DMS79 (cell line): ENCODE measurements at regions not wholly inside any gene's neighbourhood (a gene's known extent, or its start where the extent isn't known, plus 50 kb on each side); places are given as distances from the start of the nearest gene placed in this dataset.
"Not testable (repeated sequence)": the region's sequence is repeated elsewhere in the genome, so short reads cannot be mapped to it uniquely, and the experiment has no call there.

Experiments used
- DNase-seq: peaks from one replicate; lab custom pipeline; 2025; lab: John Stamatoyannopoulos, UW

GRCh38 chr5:35561396-35561795 is 56.3 kb upstream of the SPEF2 start:
- DNase-seq = no peak

GRCh38 chr5:35557748-35558147 is 59.9 kb upstream of the SPEF2 start:
- DNase-seq = no peak

- no peak for DNase-seq
Measured at GRCh38 chr5:35557199-35557598, 60.5 kb upstream of the SPEF2 start.

- DNase-seq = no peak
Measured at GRCh38 chr5:35554016-35554415, 63.6 kb upstream of the SPEF2 start.

- no peak for DNase-seq
Measured at GRCh38 chr5:35545190-35545589, 72.5 kb upstream of the SPEF2 start.

- no peak for DNase-seq
Measured at GRCh38 chr5:35543408-35543807, 74.3 kb upstream of the SPEF2 start.

- no peak for DNase-seq
Measured at GRCh38 chr5:35540002-35540401, 77.7 kb upstream of the SPEF2 start.

GRCh38 chr5:35538198-35538931 is 79.3 kb upstream of the SPEF2 start:
- DNase-seq = no peak

DNA sequence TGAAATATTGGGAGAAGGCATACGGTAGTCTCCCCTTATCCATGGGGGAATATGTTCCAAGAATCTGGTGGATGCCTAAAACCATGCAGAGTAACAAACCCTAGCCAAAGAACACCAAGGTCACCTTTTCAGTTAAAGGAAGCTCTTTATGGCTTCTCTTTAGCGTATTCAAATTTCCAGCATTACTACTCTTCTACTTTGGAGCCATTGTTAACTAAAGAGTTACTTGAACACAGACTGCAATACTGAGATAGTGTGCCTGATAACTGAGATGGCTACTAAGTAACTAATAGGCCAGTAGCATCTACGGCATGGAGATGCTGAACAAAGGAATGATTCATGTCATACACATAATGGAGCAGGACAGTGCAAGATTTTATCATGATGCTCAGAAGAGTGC is 84.5 kb upstream of the SPEF2 start:
- DNase-seq = no peak

DNA sequence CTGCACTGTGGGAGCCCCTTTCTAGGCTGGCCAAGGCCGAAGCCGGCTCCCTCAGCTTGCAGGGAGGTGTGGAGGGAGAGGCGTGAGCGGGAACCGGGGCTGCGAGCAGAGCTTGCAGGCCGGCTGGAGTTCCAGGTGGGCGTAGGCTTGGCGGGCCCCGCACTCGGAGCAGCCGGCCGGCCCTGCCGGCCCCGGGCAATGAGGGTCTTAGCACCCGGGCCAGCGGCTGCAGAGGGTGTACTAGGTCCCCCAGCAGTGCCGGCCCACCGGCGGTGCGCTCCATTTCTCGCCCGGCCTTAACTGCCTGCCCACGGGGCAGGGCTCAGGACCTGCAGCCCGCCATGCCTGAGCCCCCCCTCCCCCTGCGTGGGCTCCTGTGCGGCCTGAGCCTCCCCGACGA is 86.1 kb upstream of the SPEF2 start:
- not testable (repeated sequence) for DNase-seq

GRCh38 chr5:35518104-35518503 is 99.6 kb upstream of the SPEF2 start:
- no peak for DNase-seq

DNA sequence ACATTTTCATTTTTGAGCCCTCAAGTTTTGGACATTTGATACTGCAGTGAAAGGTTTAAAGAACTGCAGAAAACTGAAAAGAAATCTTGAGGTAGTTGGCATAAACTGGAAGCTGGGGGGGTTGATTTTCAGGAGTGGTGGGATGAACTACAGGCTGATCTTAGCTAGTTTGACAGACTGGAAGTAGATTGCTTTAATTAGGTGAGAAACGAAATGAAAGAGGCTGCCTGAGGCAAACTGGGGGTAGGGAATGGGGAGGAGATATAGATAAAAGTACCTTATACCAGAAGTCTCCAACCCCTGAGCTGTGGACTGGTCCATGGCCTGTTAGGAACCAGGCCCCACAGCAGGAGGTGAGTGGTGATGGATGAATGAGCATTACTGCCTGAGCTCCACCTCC is 101.4 kb upstream of the SPEF2 start:
- no peak for DNase-seq

DNA sequence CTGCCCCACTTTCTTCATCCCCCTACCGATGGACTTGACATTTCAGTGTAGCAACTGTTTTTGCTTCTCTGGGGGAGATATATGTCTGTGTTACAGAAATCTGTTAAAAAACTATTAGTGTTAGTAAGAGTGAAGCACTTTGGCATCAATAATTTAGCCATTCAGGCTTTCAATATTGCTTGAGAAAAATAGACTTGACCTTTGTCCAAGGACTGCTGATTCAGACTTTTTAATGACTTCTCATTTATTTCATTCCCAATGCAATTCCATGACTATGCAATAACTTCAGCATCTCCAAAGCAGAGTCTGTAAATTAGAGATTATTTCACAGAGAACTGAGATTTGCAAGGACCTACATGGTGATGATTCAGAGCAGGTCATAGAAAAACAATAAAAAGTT is 104.1 kb upstream of the SPEF2 start:
- DNase-seq = no peak

GRCh38 chr5:35502206-35502605 is 115.5 kb upstream of the SPEF2 start:
- DNase-seq = no peak

GRCh38 chr5:35488791-35489190 is 128.9 kb upstream of the SPEF2 start:
- DNase-seq = no peak

DNA sequence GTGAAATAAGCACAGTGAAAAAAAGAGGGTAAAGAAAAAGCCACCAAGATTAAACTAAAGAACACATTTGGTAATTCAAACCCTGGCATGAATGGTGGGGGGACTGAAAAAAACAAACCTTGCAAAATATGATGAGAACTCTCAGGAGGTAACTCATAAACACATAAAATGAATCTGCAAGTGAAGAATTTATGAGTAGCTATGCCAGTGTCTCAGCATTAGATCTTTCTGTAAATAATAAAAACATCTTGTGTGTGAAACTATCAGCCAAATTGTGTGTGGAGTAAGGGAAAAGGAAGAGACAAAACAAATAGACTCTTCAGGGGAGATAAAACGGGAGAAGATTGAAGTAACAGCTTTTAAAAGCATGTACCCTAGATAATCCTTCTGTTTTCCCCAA is 129.6 kb upstream of the SPEF2 start:
- DNase-seq = no peak

GRCh38 chr5:35487233-35488025 is 130.2 kb upstream of the SPEF2 start:
- DNase-seq = no peak

DNA sequence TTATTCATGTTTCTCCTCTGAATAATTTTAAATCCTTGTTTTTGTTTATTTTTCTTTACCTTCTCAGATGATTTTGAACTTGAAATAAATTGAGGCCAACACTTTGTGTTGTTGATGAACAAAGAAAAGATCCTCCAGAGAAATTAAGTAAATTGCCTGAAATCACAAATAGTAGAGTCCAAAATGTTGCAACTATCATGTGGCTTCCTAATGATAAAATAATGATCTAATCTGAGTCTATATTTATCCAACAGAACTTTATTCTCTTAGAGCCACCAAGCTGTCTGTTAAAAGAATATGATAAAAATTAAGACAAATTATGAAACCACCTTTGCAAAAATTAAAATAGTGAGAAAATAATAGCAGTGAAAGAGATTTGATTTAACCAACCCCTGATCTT is 132.2 kb upstream of the SPEF2 start:
- DNase-seq = no peak

DNA sequence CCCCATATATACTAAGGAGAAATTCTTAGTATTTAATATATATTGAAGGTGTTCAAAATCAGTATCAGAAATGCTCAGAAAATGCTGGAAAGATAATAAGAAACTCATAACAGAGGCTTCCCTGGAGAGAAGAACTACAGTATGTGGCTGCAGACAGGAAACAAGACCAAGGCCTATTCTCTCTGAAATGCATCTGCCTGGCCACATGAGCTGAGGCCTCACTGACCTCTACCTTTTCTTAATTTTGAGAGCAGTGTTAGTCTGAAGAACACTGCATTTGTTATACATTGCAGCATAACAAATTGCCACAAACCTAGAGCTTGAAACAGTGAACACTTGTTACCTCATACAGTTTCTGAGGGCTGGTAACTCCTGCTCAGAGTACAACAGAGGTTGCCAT is 133.4 kb upstream of the SPEF2 start:
- DNase-seq = no peak

GRCh38 chr5:35483780-35484179 is 133.9 kb upstream of the SPEF2 start:
- no peak for DNase-seq

- no peak for DNase-seq
Measured at GRCh38 chr5:35483191-35483590, 134.5 kb upstream of the SPEF2 start.

- no peak for DNase-seq
Measured at GRCh38 chr5:35482167-35482755, 135.4 kb upstream of the SPEF2 start.
